SK-N-SH (cell line): ENCODE measurements at regions not wholly inside any gene's neighbourhood (a gene's known extent, or its start where the extent isn't known, plus 50 kb on each side); places are given as distances from the start of the nearest gene placed in this dataset.

Experiments
- EP300 ChIP-seq, 2 experiments: IDR thresholded peaks; 2 replicates each; pipeline versions ENCODE4 v1.4.0 to v1.6.1; 2012; ENCODE audit warnings: borderline replicate concordance in 1 of 2, low read depth in 1 of 2, low read length in 1 of 2
- EZH2phosphoT487 ChIP-seq: fragments of 200-600 bp; sonication (generic); IDR thresholded peaks from 2 replicates; pipeline ENCODE4 v1.6.1; 2017; ENCODE audit warnings: low read depth, mixed run types, mild to moderate bottlenecking, antibody characterized with exemption, moderate library complexity, borderline replicate concordance
- RFX5 ChIP-seq: IDR thresholded peaks from 2 replicates; pipeline ENCODE4 v1.6.1; 2012; ENCODE audit warnings: mild to moderate bottlenecking, improper control_type of control experiment, low read length
- TEAD4 ChIP-seq: IDR thresholded peaks from 2 replicates; pipeline ENCODE4 v1.4.0; 2012; ENCODE audit warnings: mild to moderate bottlenecking, borderline replicate concordance; ENCODE audit not compliant: insufficient read depth
- TF ChIP-seq, protein P1 (sequence below): fragments of 200-600 bp; sonication (generic); IDR thresholded peaks from 2 replicates; pipeline ENCODE4 v1.6.1; 2017; ENCODE audit warnings: antibody characterized with exemption, mild to moderate bottlenecking, moderate library complexity

DNA sequence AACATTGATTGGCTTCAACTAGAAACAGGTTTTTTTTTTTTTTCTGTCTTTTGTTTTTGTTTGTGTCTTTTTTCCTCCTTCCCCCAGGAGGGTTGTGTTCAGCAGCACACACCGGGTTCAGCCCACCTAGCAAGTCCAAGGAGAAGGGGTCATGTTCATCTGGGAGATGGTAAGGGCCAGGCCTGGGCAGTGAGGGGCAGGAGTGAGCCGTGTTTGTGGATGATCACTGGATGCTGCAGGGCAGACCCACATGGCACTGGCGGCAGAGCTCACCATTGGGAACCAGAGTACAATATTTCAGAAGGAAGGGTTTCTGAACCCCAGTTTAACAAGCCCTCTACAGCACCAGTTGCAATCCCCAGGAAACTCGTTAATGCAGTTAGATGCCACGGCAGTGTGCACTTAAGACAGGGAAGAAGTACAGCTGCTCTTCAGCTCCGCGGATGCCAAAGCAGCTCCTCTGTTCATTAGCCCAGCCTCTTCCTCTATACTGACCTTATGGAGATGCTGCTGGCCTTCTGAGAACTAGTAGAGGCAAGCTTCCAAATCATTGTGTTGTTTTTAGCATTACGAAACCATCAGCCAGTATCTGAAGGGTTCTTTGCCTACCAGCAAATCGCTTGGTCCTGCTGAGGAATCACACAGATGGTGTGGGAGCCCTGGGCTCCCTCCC lies 508.2 kb upstream of the WWC1 start:
- TF ChIP-seq, protein P1, sequence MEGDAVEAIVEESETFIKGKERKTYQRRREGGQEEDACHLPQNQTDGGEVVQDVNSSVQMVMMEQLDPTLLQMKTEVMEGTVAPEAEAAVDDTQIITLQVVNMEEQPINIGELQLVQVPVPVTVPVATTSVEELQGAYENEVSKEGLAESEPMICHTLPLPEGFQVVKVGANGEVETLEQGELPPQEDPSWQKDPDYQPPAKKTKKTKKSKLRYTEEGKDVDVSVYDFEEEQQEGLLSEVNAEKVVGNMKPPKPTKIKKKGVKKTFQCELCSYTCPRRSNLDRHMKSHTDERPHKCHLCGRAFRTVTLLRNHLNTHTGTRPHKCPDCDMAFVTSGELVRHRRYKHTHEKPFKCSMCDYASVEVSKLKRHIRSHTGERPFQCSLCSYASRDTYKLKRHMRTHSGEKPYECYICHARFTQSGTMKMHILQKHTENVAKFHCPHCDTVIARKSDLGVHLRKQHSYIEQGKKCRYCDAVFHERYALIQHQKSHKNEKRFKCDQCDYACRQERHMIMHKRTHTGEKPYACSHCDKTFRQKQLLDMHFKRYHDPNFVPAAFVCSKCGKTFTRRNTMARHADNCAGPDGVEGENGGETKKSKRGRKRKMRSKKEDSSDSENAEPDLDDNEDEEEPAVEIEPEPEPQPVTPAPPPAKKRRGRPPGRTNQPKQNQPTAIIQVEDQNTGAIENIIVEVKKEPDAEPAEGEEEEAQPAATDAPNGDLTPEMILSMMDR = no peak
- TF ChIP-seq RFX5 (no peak), EZH2phosphoT487 (no peak), EP300 (IDR thresholded peaks at IDR 0.05; ENCODE audit: borderline replicate concordance in 1 of 2, low read depth in 1 of 2, low read length in 1 of 2) (no peak), TEAD4 (no peak)
